GM23248 (cell line): ENCODE measurements at regions not wholly inside any gene's neighbourhood (a gene's known extent, or its start where the extent isn't known, plus 50 kb on each side); places are given as distances from the start of the nearest gene placed in this dataset.

Experiments
- EZH2 ChIP-seq: fragments of 200-600 bp; sonication (generic); IDR thresholded peaks from 2 replicates; pipeline ENCODE4 v1.6.1; 2018; ENCODE audit warnings: antibody characterized with exemption, mild to moderate bottlenecking; ENCODE audit not compliant: insufficient read depth, poor library complexity, severe bottlenecking
- EZH2phosphoT487 ChIP-seq: fragments of 200-600 bp; sonication (generic); IDR thresholded peaks from 2 replicates; pipeline ENCODE4 v1.6.1; 2018; ENCODE audit warnings: antibody characterized with exemption, moderate library complexity, mild to moderate bottlenecking, low read depth; ENCODE audit not compliant: insufficient read depth

- TF ChIP-seq EZH2 (no peak), EZH2phosphoT487 (no peak)
Observed at GRCh38 chr17:70369391-70369790, 200.1 kb downstream of the KCNJ2 start.
